Vagina (tissue), 2 donors: ENCODE measurements at regions not wholly inside any gene's neighbourhood (a gene's known extent, or its start where the extent isn't known, plus 50 kb on each side); places are given as distances from the start of the nearest gene placed in this dataset.

Experiments
- DNase-seq, 2 donors: peaks; one replicate each; pipeline ENCODE4 v3.0.0-alpha.2; 2017; ENCODE audit errors: extremely low spot score in 2 of 2
- H3K27ac ChIP-seq: fragments of 200-600 bp; sonication (generic); one replicate; pipeline ENCODE4 v1.5.1; 2019
- H3K27me3 ChIP-seq: fragments of 200-600 bp; sonication (generic); one replicate; pipeline ENCODE4 v1.5.1; 2019
- H3K36me3 ChIP-seq, 2 donors: fragments of 200-600 bp; sonication (generic); one replicate each; pipeline ENCODE4 v1.5.1; 2017 to 2019
- H3K4me1 ChIP-seq: fragments of 200-600 bp; sonication (generic); one replicate; pipeline ENCODE4 v1.5.1; 2019
- H3K4me3 ChIP-seq, 2 donors: fragments of 200-600 bp; sonication (generic); 1 replicate in 1 of 2; 2 replicates in 1 of 2; pipeline ENCODE4 v1.5.1; 2016 to 2019
- H3K9me3 ChIP-seq: fragments of 200-600 bp; sonication (generic); one replicate; pipeline ENCODE4 v1.5.1; 2019
- CTCF ChIP-seq, 3 experiments: fragments of 450-650 bp in 2 of 3; fragments of 200-600 bp in 1 of 3; sonication (generic) in 1 of 3; IDR thresholded peaks; one replicate each; pipeline ENCODE4 v1.5.1; 2017 to 2019; ENCODE audit warnings: antibody characterized with exemption in 3 of 3, mild to moderate bottlenecking in 2 of 3, moderate library complexity in 2 of 3
- POLR2A ChIP-seq, 2 donors: fragments of 450-650 bp; IDR thresholded peaks; one replicate each; pipeline ENCODE4 v1.6.1; 2017; ENCODE audit warnings: antibody characterized with exemption in 2 of 2, mild to moderate bottlenecking in 2 of 2, moderate library complexity in 2 of 2
- POLR2AphosphoS5 ChIP-seq, 2 donors: sonication (generic); formaldehyde crosslinking; IDR thresholded peaks; one replicate each; pipeline ENCODE4 v1.9.0; 2017; ENCODE audit warnings: antibody characterized with exemption in 2 of 2, mild to moderate bottlenecking in 2 of 2, low read depth in 1 of 2; ENCODE audit not compliant: insufficient read depth in 1 of 2
- intact Hi-C: fragments of 100-400 bp; cut with DNase I; formaldehyde crosslinking; loops from one replicate; pipeline ENCODE4 v1.15.1; 2023

GRCh38 chr11:128205796-128206195 is 381.6 kb downstream of the ETS1 start:
- TF ChIP-seq POLR2A (IDR thresholded peaks at IDR 0.05), result no peak
- Histone ChIP-seq H3K4me1 (peaks cover 10% of the 10 kb centered on the region), H3K36me3 (no peaks in the 10 kb centered on the region), H3K27me3 (no peaks in the 10 kb centered on the region), H3K9me3 (no peaks in the 10 kb centered on the region), H3K4me3 (no peak overlapping the region), H3K27ac (no peak overlapping the region)
- intact Hi-C loops, result no loop called here
- no peak for DNase-seq

GRCh38 chr11:128204898-128205297 is 382.5 kb downstream of the ETS1 start:
- DNase-seq, result no peak
- no peaks in the 10 kb centered on the region for H3K27me3 ChIP-seq
- H3K36me3 ChIP-seq, result no peaks in the 10 kb centered on the region
- peaks cover 10% of the 10 kb centered on the region for H3K4me1 ChIP-seq
- H3K27ac ChIP-seq, result no peak overlapping the region
- H3K4me3 ChIP-seq, result no peak overlapping the region
- no peaks in the 10 kb centered on the region for H3K9me3 ChIP-seq
- intact Hi-C loops, result no loop called here
- TF ChIP-seq POLR2AphosphoS5 (IDR thresholded peaks at IDR 0.05; ENCODE audit: insufficient read depth in 1 of 2, low read depth in 1 of 2) (no peak), POLR2A (IDR thresholded peaks at IDR 0.05) (no peak), CTCF (IDR thresholded peaks at IDR 0.05) (no peak)

GRCh38 chr11:128201801-128202200 is 385.6 kb downstream of the ETS1 start:
- intact Hi-C loops, result no loop called here
- TF ChIP-seq CTCF (IDR thresholded peaks at IDR 0.05), result no peak
- no peak for TF ChIP-seq POLR2AphosphoS5 (IDR thresholded peaks at IDR 0.05; ENCODE audit: insufficient read depth in 1 of 2, low read depth in 1 of 2)
- no peak for TF ChIP-seq POLR2A (IDR thresholded peaks at IDR 0.05)
- DNase-seq, result no peak
- Histone ChIP-seq H3K4me3 (no peak overlapping the region), H3K4me1 (no peaks in the 10 kb centered on the region), H3K36me3 (no peaks in the 10 kb centered on the region), H3K9me3 (no peaks in the 10 kb centered on the region), H3K27me3 (no peaks in the 10 kb centered on the region), H3K27ac (no peak overlapping the region)

- intact Hi-C loops, result no loop called here
- no peaks in the 10 kb centered on the region for H3K4me1 ChIP-seq
- no peaks in the 10 kb centered on the region for H3K27me3 ChIP-seq
- DNase-seq, result no peak
- no peak overlapping the region for H3K27ac ChIP-seq
- no peaks in the 10 kb centered on the region for H3K9me3 ChIP-seq
- H3K4me3 ChIP-seq, result no peak overlapping the region
- H3K36me3 ChIP-seq, result no peaks in the 10 kb centered on the region
- no peak for TF ChIP-seq POLR2AphosphoS5 (IDR thresholded peaks at IDR 0.05; ENCODE audit: insufficient read depth in 1 of 2, low read depth in 1 of 2)
- no peak for TF ChIP-seq CTCF (IDR thresholded peaks at IDR 0.05)
- TF ChIP-seq POLR2A (IDR thresholded peaks at IDR 0.05), result no peak
Observed at GRCh38 chr11:128201009-128201408, 386.3 kb downstream of the ETS1 start.

GRCh38 chr11:128200467-128200866 is 386.9 kb downstream of the ETS1 start:
- no peaks in the 10 kb centered on the region for H3K9me3 ChIP-seq
- DNase-seq, result no peak
- no peak overlapping the region for H3K27ac ChIP-seq
- no peak overlapping the region for H3K4me3 ChIP-seq
- no peak for TF ChIP-seq POLR2A (IDR thresholded peaks at IDR 0.05)
- TF ChIP-seq CTCF (IDR thresholded peaks at IDR 0.05), result no peak
- TF ChIP-seq POLR2AphosphoS5 (IDR thresholded peaks at IDR 0.05; ENCODE audit: insufficient read depth in 1 of 2, low read depth in 1 of 2), result no peak
- intact Hi-C loops, result no loop called here
- no peaks in the 10 kb centered on the region for H3K4me1 ChIP-seq
- H3K36me3 ChIP-seq, result no peaks in the 10 kb centered on the region
- H3K27me3 ChIP-seq, result no peaks in the 10 kb centered on the region
